K562 (cell line): ENCODE measurements at regions not wholly inside any gene's neighbourhood (a gene's known extent, or its start where the extent isn't known, plus 50 kb on each side); places are given as distances from the start of the nearest gene placed in this dataset.

ENCODE experiments used
- ATAC-seq: fragments of 200-7000 bp; cut with Tn5 transposase; 3 replicates; pipeline ENCODE4 v1.9.1; 2020; ENCODE audit warnings: moderate library complexity
- BruUV-seq: library from RNA; stranded (reverse); fragments of 400-500 nt; replicated peaks from 2 replicates; lab custom pipeline; 2021; lab: Mats Ljungman, UMichigan
- CTCF ChIA-PET: fragments of 300-600 bp; formaldehyde crosslinking; extraction: SDS; loops from one replicate; lab custom pipeline; 2021; ENCODE audit warnings: low intra/inter-chr PET ratio; lab: Yijun Ruan, JAX
- POLR2A ChIA-PET: fragments of 300-600, 350-650 bp; sonication (Branson Sonifier 250); formaldehyde crosslinking; extraction: SDS; loops from one replicate; lab custom pipeline; 2021; ENCODE audit warnings: antibody characterized with exemption, inconsistent platforms; lab: Yijun Ruan, JAX
- DNase-seq, 4 experiments: peaks; one replicate each; pipeline versions ENCODE4 v3.0.0 to v3.0.0-alpha.2; 2011 to 2018; ENCODE audit warnings: low spot score in 3 of 4, mixed read lengths in 3 of 4; ENCODE audit errors: extremely low read depth in 1 of 4
- FAIRE-seq: peaks from 2 replicates; lab custom pipeline; 2011; peaks lifted over from hg19 to GRCh38; lab: Jason Lieb, UNC
- H2AFZ ChIP-seq: 2 replicates; pipeline ENCODE4 v1.6.0; 2011; ENCODE audit warnings: low read depth, low read length, control low read depth, inconsistent platforms
- H3K27ac ChIP-seq: fragments of 200-600 bp; 3 replicates; pipeline ENCODE4 v1.8.0; 2011; ENCODE audit warnings: low read depth, mild to moderate bottlenecking, control low read depth, inconsistent platforms, low read length, moderate library complexity, mixed read lengths; ENCODE audit errors: extremely low read depth
- H3K27me3 ChIP-seq, 2 experiments: fragments of 300-600 bp in 1 of 2; 2 replicates in 1 of 2; 3 replicates in 1 of 2; pipeline versions ENCODE4 v1.6.0 to v1.8.0; 2011; ENCODE audit warnings: inconsistent platforms in 2 of 2, low read length in 2 of 2, mild to moderate bottlenecking in 1 of 2, mixed read lengths in 1 of 2, moderate library complexity in 1 of 2; ENCODE audit not compliant: control insufficient read depth in 2 of 2, insufficient read depth in 2 of 2
- H3K36me3 ChIP-seq: fragments of 300-600 bp; 3 replicates; pipeline ENCODE4 v1.8.0; 2011; ENCODE audit warnings: mild to moderate bottlenecking, low read length, inconsistent platforms; ENCODE audit not compliant: control insufficient read depth, insufficient read depth
- H3K4me1 ChIP-seq, 2 experiments: fragments of 200-600 bp in 1 of 2; replicated peaks in 1 of 2; 2 replicates in 1 of 2; 3 replicates in 1 of 2; pipeline versions ENCODE4 v1.5.1 to v1.8.0; 2011; ENCODE audit warnings: inconsistent platforms in 2 of 2, low read length in 2 of 2, mild to moderate bottlenecking in 1 of 2, mixed read lengths in 1 of 2, moderate library complexity in 1 of 2; ENCODE audit not compliant: control insufficient read depth in 2 of 2, insufficient read depth in 2 of 2
- H3K4me2 ChIP-seq: 2 replicates; pipeline ENCODE4 v1.6.1; 2011; ENCODE audit warnings: low read length, control low read depth, inconsistent platforms, mixed read lengths; ENCODE audit not compliant: insufficient read depth
- H3K4me3 ChIP-seq: fragments of 200-600 bp; sonication (generic), shearing (Covaris generic); 2 replicates; pipeline ENCODE4 v1.5.1; 2016; ENCODE audit warnings: control low read depth, inconsistent platforms
- H3K79me2 ChIP-seq: fragments of 200-600 bp; 3 replicates; pipeline ENCODE4 v1.8.0; 2011; ENCODE audit warnings: low read length, inconsistent platforms; ENCODE audit not compliant: control insufficient read depth, insufficient read depth
- H3K9ac ChIP-seq, 2 experiments: 2 replicates each; pipeline versions ENCODE4 v1.6.0 to v1.6.1; 2011; ENCODE audit warnings: low read depth in 2 of 2, low read length in 2 of 2, control low read depth in 1 of 2, inconsistent platforms in 1 of 2, mild to moderate bottlenecking in 1 of 2, mixed read lengths in 1 of 2; ENCODE audit not compliant: insufficient read depth in 1 of 2
- H3K9me1 ChIP-seq: one replicate; pipeline ENCODE4 v1.6.0; 2011; ENCODE audit warnings: inconsistent platforms, mild to moderate bottlenecking, low read length, moderate library complexity; ENCODE audit not compliant: control insufficient read depth, insufficient read depth
- H3K9me3 ChIP-seq: replicated peaks from 2 replicates; pipeline ENCODE4 v1.5.1; 2011; ENCODE audit warnings: low read depth, low read length, inconsistent platforms; ENCODE audit not compliant: control insufficient read depth, insufficient read depth
- H4K20me1 ChIP-seq: replicated peaks from 2 replicates; pipeline ENCODE4 v1.6.1; 2011; ENCODE audit warnings: low read length, inconsistent platforms, mixed read lengths; ENCODE audit not compliant: control insufficient read depth, insufficient read depth
- CHAMP1 ChIP-seq: fragments of 450-650 bp; IDR thresholded peaks from 2 replicates; pipeline ENCODE4 v1.6.1; 2016; ENCODE audit warnings: mild to moderate bottlenecking
- CTBP1 ChIP-seq: fragments of 450-650 bp; IDR thresholded peaks from 2 replicates; pipeline ENCODE4 v1.6.1; 2016; ENCODE audit warnings: borderline replicate concordance
- ETS2 ChIP-seq: IDR thresholded peaks from 2 replicates; pipeline ENCODE4 v1.6.1; 2016; ENCODE audit warnings: borderline replicate concordance, missing genetic modification characterization, mild to moderate bottlenecking, moderate library complexity, missing compliant biosample characterization; ENCODE audit not compliant: poor library complexity, severe bottlenecking
- ETV1 ChIP-seq: fragments of 450-650 bp; conservative IDR thresholded peaks from 2 replicates; pipeline ENCODE4 v1.6.1; 2016; ENCODE audit warnings: missing genetic modification characterization, control low read depth, low read depth, missing compliant biosample characterization
- HMG20B ChIP-seq: fragments of 250-450 bp; sonication (Bioruptor Pico); IDR thresholded peaks from 2 replicates; pipeline ENCODE4 v1.5.0; 2021; ENCODE audit warnings: mild to moderate bottlenecking
- JUND ChIP-seq, 2 experiments: IDR thresholded peaks; 2 replicates in 1 of 2; 3 replicates in 1 of 2; pipeline ENCODE4 v1.6.1; 2011; ENCODE audit warnings: borderline replicate concordance in 2 of 2, low read depth in 2 of 2, low read length in 2 of 2, improper control_type of control experiment in 1 of 2, missing biosample characterization in 1 of 2, missing genetic modification characterization in 1 of 2, missing genetic modification reagents in 1 of 2
- KDM4B ChIP-seq, 2 experiments: fragments of 450-650 bp in 1 of 2; sonication (generic) in 1 of 2; IDR thresholded peaks; 2 replicates each; pipeline ENCODE4 v1.6.1; 2016 to 2017; ENCODE audit warnings: borderline replicate concordance in 2 of 2, antibody characterized with exemption in 1 of 2, low read depth in 1 of 2, mild to moderate bottlenecking in 1 of 2
- MAFK ChIP-seq: IDR thresholded peaks from 2 replicates; pipeline ENCODE4 v1.6.1; 2011; ENCODE audit warnings: low read length, improper control_type of control experiment
- RBM25 ChIP-seq: fragments of 200-400 bp; formaldehyde crosslinking; IDR thresholded peaks from 2 replicates; pipeline ENCODE4 v1.6.1; 2018; ENCODE audit warnings: low read length, low read depth, moderate library complexity; ENCODE audit not compliant: severe bottlenecking
- RBM34 ChIP-seq: fragments of 200-400 bp; formaldehyde crosslinking; IDR thresholded peaks from 2 replicates; pipeline ENCODE4 v1.6.1; 2018; ENCODE audit warnings: low read length, borderline replicate concordance; ENCODE audit not compliant: insufficient read depth
- SMAD3 ChIP-seq: fragments of 450-650 bp; formaldehyde crosslinking; conservative IDR thresholded peaks from 2 replicates; pipeline ENCODE4 v1.4.0; 2020; ENCODE audit warnings: mild to moderate bottlenecking
- ZBTB8A ChIP-seq: fragments of 450-650 bp; IDR thresholded peaks from 2 replicates; pipeline ENCODE4 v1.6.1; 2018; ENCODE audit warnings: mild to moderate bottlenecking, moderate library complexity; ENCODE audit not compliant: partially characterized antibody
- ZC3H4 ChIP-seq: sonication (generic); formaldehyde crosslinking; IDR thresholded peaks from 2 replicates; pipeline ENCODE4 v1.9.0; 2021; ENCODE audit warnings: missing genetic modification reagents, borderline replicate concordance
- ZNF282 ChIP-seq: sonication (generic); formaldehyde crosslinking; IDR thresholded peaks from 2 replicates; pipeline ENCODE4 v1.8.1; 2023; ENCODE audit warnings: missing genetic modification reagents
- ZNF699 ChIP-seq: fragments of 250-450 bp; sonication (Bioruptor Pico); IDR thresholded peaks from 2 replicates; pipeline ENCODE4 v1.8.0; 2021; ENCODE audit warnings: mild to moderate bottlenecking, moderate library complexity; ENCODE audit not compliant: insufficient replicate concordance
- ZNF79 ChIP-seq: fragments of 250-450 bp; sonication (Bioruptor Pico); IDR thresholded peaks from 2 replicates; pipeline ENCODE4 v1.4.0; 2020; ENCODE audit warnings: low read depth, mild to moderate bottlenecking, moderate library complexity
- WGBS: fragments of 100-300 bp; shearing (Covaris generic); methylation state at CpG from one replicate; pipeline ENCODE4 v1.1.6; 2016; ENCODE audit warnings: low coverage, mixed read lengths; ENCODE audit not compliant: insufficient coverage; ENCODE audit errors: missing lambda C conversion rate; 5-methylcytosine and 5-hydroxymethylcytosine counted together
- in situ Hi-C: fragments of 300-500 bp; cut with MboI; formaldehyde crosslinking; loops from 4 replicates; pipeline ENCODE4 v1.15.0; 2018; ENCODE audit warnings: inconsistent platforms, mixed read lengths
- intact Hi-C: fragments of 100-400 bp; cut with micrococcal nuclease; formaldehyde crosslinking; loops from 2 replicates; pipeline ENCODE4 v1.14.2; 2022

- ATAC-seq = no peak
- Histone ChIP-seq H3K36me3 (no peaks in the 10 kb centered on the region), H4K20me1 (no peaks in the 10 kb centered on the region), H3K27ac (no peak overlapping the region), H3K9ac (no peak overlapping the region), H3K9me1 (no peaks in the 10 kb centered on the region), H3K4me3 (no peak overlapping the region), H3K9me3 (no peaks in the 10 kb centered on the region), H2AFZ (no peak overlapping the region), H3K4me1 (no peaks in the 10 kb centered on the region), H3K4me2 (no peak overlapping the region), H3K79me2 (no peaks in the 10 kb centered on the region), H3K27me3 (no peaks in the 10 kb centered on the region)
- WGBS = 0% methylated on average over 1 of the region's 1 CpG
- ChIA-PET CTCF (no interaction called here), POLR2A (no interaction called here)
- in situ Hi-C loops (no loop called here), intact Hi-C loops (no loop called here)
- no peak for FAIRE-seq
- no peak for DNase-seq
- no TSS peak for BruUV-seq
- TF ChIP-seq ZBTB8A (no peak), RBM34 (no peak), RBM25 (no peak), ETV1 (no peak), ZNF79 (CRISPR knock-in tag) (no peak), HMG20B (CRISPR knock-in tag) (no peak), MAFK (no peak), ZNF699 (CRISPR knock-in tag) (no peak), SMAD3 (CRISPR knock-in tag) (no peak), CTBP1 (no peak), CHAMP1 (no peak), KDM4B (IDR thresholded peaks at IDR 0.05; ENCODE audit: borderline replicate concordance in 2 of 2, low read depth in 1 of 2) (no peak), ZC3H4 (CRISPR knock-in tag) (no peak), JUND (IDR thresholded peaks at IDR 0.05; ENCODE audit: borderline replicate concordance, low read depth, low read length) (no peak), JUND (tag; IDR thresholded peaks at IDR 0.05; ENCODE audit: borderline replicate concordance, low read depth, low read length) (no peak), ZNF282 (CRISPR knock-in tag) (no peak), ETS2 (no peak)
These were observed 724.6 kb upstream of the CELF4 start for GRCh38 chr18:38290229-38290628.
